HG03442 (cell line): ENCODE measurements at regions not wholly inside any gene's neighbourhood (a gene's known extent, or its start where the extent isn't known, plus 50 kb on each side); places are given as distances from the start of the nearest gene placed in this dataset.

Experiments
- ATAC-seq: cut with Tn5 transposase; IDR thresholded peaks from one replicate; pipeline ENCODE4 v1.9.1; 2021; ENCODE audit warnings: mild to moderate bottlenecking, moderate library complexity; ENCODE audit not compliant: unreplicated experiment

- ATAC-seq, result no peak
Observed at GRCh38 chr2:7574385-7574784, 657.2 kb downstream of the RNF144A start.

DNA sequence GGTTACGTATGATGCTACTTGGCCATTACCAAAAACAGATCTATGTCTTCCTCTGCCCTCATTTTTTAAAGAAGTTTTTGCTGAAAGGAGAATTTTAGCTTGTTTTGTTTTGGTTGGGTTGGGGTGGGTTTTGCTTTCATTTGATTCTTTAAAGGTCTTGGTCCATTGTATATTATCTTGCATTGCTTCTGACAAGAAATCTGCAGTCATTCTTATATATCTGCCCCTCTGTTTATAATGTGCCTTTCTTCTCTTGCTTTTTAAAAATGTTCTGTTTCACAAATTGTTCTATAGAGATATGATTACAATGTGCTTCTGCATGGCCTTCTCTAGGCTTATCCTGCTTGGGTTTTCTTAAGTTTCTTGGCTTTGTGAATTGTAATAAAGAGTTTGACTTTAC, 660.6 kb downstream of the RNF144A start:
- ATAC-seq, result no peak

GRCh38 chr2:7584017-7584416, 666.8 kb downstream of the RNF144A start:
- no peak for ATAC-seq

GRCh38 chr2:7586898-7587297, 669.7 kb downstream of the RNF144A start:
- no peak for ATAC-seq

GRCh38 chr2:7588295-7588694, 671.1 kb downstream of the RNF144A start:
- no peak for ATAC-seq

DNA sequence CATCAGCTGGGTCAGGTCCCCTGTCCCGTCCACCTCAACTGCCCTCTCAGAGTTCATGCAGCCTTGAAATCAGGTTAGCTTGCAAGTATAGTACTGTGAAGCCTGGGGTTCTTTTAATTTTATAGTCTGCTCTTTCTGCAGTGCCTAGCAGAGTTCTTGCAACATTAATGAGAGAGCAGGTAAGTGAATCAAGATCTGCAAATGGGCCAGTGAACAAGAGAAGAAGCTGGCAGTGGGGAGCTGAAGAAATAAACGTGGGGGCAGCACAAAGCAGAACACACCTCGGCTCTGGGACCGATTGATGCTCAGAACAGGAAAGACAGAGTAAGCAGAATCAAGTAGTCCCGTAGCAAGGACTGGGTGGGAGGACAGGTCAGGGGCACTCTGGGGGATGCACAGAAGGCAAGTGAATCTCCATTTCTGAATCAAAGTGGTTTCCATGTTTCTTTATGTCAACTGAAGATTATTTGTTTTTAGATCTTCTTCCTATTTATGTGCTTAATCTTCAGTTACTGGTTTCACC, 675.5 kb downstream of the RNF144A start:
- no peak for ATAC-seq

DNA sequence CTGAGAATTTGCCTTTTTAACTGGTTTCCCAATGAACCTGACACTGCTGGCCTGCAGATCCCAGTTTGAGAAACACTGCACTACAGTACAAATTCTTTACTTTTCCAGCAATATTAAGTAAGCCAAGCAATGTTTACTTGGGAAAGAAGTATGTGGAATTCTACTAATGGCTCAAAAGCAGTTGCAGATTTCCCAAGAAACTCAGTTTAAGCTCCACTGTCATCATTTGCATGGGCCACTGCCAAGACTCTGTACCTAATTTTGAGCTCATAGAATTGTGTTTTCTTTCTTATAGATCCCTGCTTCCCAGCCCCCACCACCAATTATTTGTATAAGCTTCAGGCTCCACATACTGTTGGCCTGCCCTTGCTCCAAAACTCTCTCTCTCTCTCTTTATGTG, 676.1 kb downstream of the RNF144A start:
- no peak for ATAC-seq

DNA sequence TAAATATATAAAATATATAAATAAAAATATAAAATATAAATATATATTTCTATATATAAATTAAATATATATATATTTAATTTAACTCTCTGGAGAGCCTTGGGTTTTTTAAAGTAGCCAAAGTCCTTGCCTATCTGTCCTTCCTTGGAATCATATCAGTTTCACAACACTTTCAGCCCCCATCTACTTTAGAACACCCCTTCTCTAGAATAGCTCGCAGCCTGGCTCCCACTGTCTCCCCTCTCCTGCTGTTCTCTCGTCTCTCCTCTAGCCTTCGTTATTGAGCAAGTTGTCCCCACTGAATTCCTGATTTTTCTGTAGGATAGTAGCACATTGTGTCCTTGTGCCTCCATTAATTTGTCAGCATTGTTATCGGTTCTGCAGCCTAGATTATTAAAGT, 677.0 kb downstream of the RNF144A start:
- ATAC-seq, result no peak

- no peak for ATAC-seq
Observed at GRCh38 chr2:7595206-7595605, 678.0 kb downstream of the RNF144A start.

- ATAC-seq, result no peak
Observed at GRCh38 chr2:7598402-7598801, 681.2 kb downstream of the RNF144A start.

DNA sequence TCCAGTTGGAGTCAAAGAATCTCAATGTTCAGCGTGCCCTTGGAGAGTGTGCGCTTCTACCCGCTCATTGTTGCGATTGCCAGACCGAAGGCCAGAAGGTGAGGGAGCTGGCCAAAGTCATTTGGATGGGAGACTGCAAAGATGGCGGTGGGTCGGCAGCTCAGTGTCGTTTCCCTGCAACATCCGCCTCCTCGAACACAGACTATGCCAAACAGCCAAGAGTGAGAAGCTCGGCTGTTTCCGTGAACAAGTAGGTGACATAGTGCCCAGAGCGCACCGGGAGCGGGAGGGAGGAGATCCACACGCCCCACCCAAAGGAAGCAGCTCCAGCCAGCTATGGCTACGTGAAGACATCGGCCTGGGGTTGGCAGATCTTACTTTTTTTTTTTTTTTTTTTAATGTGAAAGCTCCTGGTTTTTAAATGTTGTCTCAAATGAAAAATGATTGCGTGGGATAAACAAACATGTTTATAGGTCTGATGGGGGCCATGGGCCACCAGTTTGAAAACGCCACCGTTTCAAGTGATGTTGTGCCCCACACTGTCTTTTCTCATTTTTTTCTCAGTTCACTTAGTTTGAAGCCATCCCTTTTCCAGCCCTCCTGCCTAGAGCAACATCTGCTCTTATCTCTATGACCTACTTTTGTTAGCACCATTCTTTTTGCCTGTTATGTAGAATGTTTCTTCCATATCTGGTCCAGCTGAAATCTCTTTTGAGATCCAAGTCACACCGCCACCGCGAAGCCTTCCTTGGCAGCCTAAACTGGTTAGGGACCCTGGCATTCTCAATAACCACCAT, 682.4 kb downstream of the RNF144A start:
- no peak for ATAC-seq

DNA sequence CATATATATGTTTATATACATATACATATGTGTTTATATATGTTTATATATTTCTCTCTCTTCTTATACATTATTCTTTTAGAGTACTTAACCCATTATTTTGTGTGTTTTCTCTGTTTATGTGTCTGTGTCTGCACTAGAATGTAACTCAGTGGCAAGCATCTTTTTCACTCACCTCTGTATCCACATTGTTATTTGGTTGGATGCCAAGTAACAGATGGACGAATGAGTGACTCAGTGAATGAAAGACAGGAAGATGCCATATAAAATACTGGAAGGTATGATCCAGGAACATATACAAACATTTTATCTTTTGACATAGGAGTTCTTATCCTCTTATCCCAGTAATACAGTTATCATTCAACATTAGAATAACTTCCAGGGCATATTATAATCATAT, 684.8 kb downstream of the RNF144A start:
- no peak for ATAC-seq

GRCh38 chr2:7604456-7604855, 687.2 kb downstream of the RNF144A start:
- no peak for ATAC-seq

GRCh38 chr2:7607441-7608173, 690.4 kb downstream of the RNF144A start:
- no peak for ATAC-seq

DNA sequence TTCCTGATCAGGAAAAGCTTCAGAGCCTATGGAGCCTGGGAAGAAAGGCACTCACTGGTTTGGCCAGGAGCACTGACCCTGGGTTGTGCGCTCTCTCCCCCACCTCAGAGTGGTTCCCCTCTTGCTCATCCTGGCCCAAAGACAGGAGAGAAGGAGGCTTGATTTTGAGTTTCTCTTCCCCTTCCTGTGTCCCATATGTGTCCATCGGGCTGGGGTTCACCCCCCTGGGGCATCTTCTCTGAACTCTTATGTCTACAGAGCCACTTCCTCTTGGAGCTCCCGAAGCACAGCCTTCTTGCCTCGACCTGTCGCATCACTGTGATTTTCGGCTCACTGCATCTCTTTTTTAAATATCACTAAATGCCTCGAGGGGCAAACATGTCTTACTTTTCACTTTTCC, 692.3 kb downstream of the RNF144A start:
- no peak for ATAC-seq

GRCh38 chr2:7609974-7610373, 692.8 kb downstream of the RNF144A start:
- no peak for ATAC-seq

DNA sequence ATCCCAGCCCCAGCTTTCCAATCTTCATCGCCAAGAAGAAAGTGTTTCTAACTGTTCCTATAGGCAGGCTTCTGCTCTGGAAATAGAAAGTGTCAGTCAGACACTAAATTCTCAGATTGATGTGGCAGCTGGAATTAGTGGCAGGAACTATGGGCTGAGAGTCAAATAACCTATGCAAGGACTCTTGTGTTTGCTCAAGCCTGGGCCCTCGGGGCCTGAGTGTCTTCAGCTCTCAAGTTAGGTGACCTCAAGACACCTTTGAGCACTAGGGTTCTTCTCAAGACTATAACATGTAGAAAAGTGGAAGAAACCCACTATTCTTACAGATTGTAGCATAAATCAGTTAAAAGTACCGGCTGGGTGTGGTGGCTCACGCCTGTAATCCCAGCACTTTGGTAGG, 694.5 kb downstream of the RNF144A start:
- no peak for ATAC-seq

DNA sequence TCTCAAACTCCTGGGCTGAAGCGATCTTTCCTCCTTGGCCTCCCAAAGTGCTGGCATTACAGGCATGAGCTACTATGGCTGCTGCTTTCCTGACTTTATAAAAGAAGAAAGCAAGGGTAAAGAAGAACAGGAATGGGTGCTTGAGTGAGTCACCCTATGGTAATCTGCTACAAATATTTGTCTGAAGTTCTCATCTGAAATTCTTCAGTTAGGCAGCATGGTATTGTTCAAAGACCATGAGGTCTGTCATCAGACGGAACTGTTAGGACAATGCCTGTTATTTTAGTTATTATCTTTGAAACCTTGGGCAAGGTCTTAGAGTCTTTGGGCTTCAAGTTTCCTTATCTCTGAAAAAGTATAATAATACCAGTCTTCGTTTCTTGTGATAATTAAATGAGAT, 695.8 kb downstream of the RNF144A start:
- no peak for ATAC-seq

GRCh38 chr2:7613831-7614230, 696.6 kb downstream of the RNF144A start:
- no peak for ATAC-seq

DNA sequence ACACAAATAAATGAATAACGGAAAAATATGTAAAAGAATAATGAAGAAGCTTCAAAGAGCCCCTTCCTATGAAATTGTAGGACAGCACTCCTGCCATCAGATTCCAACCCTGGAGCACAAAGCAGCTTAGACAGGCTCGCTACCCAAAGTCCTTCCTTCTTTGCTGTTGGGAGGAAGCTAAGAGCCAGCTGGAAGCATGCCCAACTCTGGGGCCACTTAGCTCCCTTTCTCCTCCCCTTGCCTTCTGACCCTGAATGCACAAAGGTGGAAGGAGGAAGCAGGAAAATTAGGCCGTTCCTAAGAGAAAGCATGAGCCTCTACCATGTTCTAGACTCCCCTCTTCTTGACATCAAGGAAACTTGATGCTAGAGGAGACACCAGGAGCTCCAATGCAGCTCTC, 700.8 kb downstream of the RNF144A start:
- no peak for ATAC-seq

- ATAC-seq, result no peak
Observed at GRCh38 chr2:7619203-7619970, 702.2 kb downstream of the RNF144A start.
